ENCODE measurements at regions not wholly inside any gene's neighbourhood (a gene's known extent, or its start where the extent isn't known, plus 50 kb on each side); places are given as distances from the start of the nearest gene placed in this dataset.
"Not testable (repeated sequence)": the region's sequence is repeated elsewhere in the genome, so short reads cannot be mapped to it uniquely, and the experiment has no call there.

GRCh38 chr4:71110499-71110898 is 117.0 kb downstream of the DCK start:
- Histone ChIP-seq H3K4me3 (no peak overlapping the region), H3K4me1 (no peaks in the 10 kb centered on the region), H3K36me3 (no peaks in the 10 kb centered on the region), H3K9me3 (replicated peaks) (no peaks in the 10 kb centered on the region), H3K27me3 (ENCODE audit: low read depth) (no peaks in the 10 kb centered on the region), H3K27ac (replicated peaks) (no peak overlapping the region)
- TF ChIP-seq CTCF (IDR thresholded peaks at IDR 0.05; ENCODE audit: borderline replicate concordance): no peak
- intact Hi-C loops (cut with micrococcal nuclease): no loop called here
- DNase-seq: no peak

GRCh38 chr4:71111133-71111532 is 117.7 kb downstream of the DCK start:
- H3K9me3 ChIP-seq (replicated peaks); H3K4me3 ChIP-seq; intact Hi-C loops (cut with micrococcal nuclease); DNase-seq; H3K27me3 ChIP-seq (ENCODE audit: low read depth); H3K36me3 ChIP-seq; H3K27ac ChIP-seq (replicated peaks); H3K4me1 ChIP-seq: not testable (repeated sequence)

GRCh38 chr4:71113294-71113693 is 119.8 kb downstream of the DCK start:
- no peak for TF ChIP-seq CTCF (IDR thresholded peaks at IDR 0.05; ENCODE audit: borderline replicate concordance)
- H3K4me3 ChIP-seq: no peak overlapping the region
- intact Hi-C loops (cut with micrococcal nuclease): no loop called here
- H3K4me1 ChIP-seq: no peaks in the 10 kb centered on the region
- DNase-seq: no peak
- no peaks in the 10 kb centered on the region for H3K27me3 ChIP-seq (ENCODE audit: low read depth)
- H3K27ac ChIP-seq (replicated peaks): no peak overlapping the region
- no peaks in the 10 kb centered on the region for H3K36me3 ChIP-seq
- no peaks in the 10 kb centered on the region for H3K9me3 ChIP-seq (replicated peaks)

GRCh38 chr4:71120831-71121524 is 127.5 kb downstream of the DCK start:
- Histone ChIP-seq H3K4me3 (no peak overlapping the region), H3K27ac (replicated peaks) (no peak overlapping the region), H3K36me3 (no peaks in the 10 kb centered on the region), H3K27me3 (ENCODE audit: low read depth) (no peaks in the 10 kb centered on the region), H3K9me3 (replicated peaks) (no peaks in the 10 kb centered on the region), H3K4me1 (no peaks in the 10 kb centered on the region)
- DNase-seq: no peak
- intact Hi-C loops (cut with micrococcal nuclease): no loop called here
- no peak for TF ChIP-seq CTCF (IDR thresholded peaks at IDR 0.05; ENCODE audit: borderline replicate concordance)

- Histone ChIP-seq H3K4me1 (no peaks in the 10 kb centered on the region), H3K27me3 (ENCODE audit: low read depth) (no peaks in the 10 kb centered on the region), H3K27ac (replicated peaks) (no peak overlapping the region), H3K4me3 (no peak overlapping the region), H3K36me3 (no peaks in the 10 kb centered on the region), H3K9me3 (replicated peaks) (no peaks in the 10 kb centered on the region)
- no peak for DNase-seq
- intact Hi-C loops (cut with micrococcal nuclease): no loop called here
- no peak for TF ChIP-seq CTCF (IDR thresholded peaks at IDR 0.05; ENCODE audit: borderline replicate concordance)
These were observed 130.5 kb downstream of the DCK start for GRCh38 chr4:71123951-71124350.

GRCh38 chr4:71125137-71125536 is 131.7 kb downstream of the DCK start:
- no peak for TF ChIP-seq CTCF (IDR thresholded peaks at IDR 0.05; ENCODE audit: borderline replicate concordance)
- Histone ChIP-seq H3K36me3 (no peaks in the 10 kb centered on the region), H3K4me1 (no peaks in the 10 kb centered on the region), H3K4me3 (no peak overlapping the region), H3K27ac (replicated peaks) (no peak overlapping the region), H3K27me3 (ENCODE audit: low read depth) (no peaks in the 10 kb centered on the region), H3K9me3 (replicated peaks) (no peaks in the 10 kb centered on the region)
- no peak for DNase-seq
- intact Hi-C loops (cut with micrococcal nuclease): no loop called here

Measured in left ventricle myocardium inferior (tissue), 1 donor.